Suprapubic skin (tissue), 4 donors: ENCODE measurements at regions not wholly inside any gene's neighbourhood (a gene's known extent, or its start where the extent isn't known, plus 50 kb on each side); places are given as distances from the start of the nearest gene placed in this dataset.
A peak's percentile ranks its signal among the peaks of the same experiment; 100 is the strongest.

Source experiments
- DNase-seq, 2 donors: peaks; one replicate each; pipeline ENCODE4 v3.0.0-alpha.2; 2019; ENCODE audit warnings: low spot score in 2 of 2
- H3K27ac ChIP-seq: fragments of 200-600 bp; sonication (generic); one replicate; pipeline ENCODE4 v1.5.1; 2019
- H3K27me3 ChIP-seq: fragments of 200-600 bp; sonication (generic); one replicate; pipeline ENCODE4 v1.5.1; 2019
- H3K36me3 ChIP-seq: fragments of 200-600 bp; sonication (generic); one replicate; pipeline ENCODE4 v1.5.1; 2019
- H3K4me1 ChIP-seq: fragments of 200-600 bp; sonication (generic); one replicate; pipeline ENCODE4 v1.5.1; 2019
- H3K4me3 ChIP-seq: fragments of 200-600 bp; sonication (generic); one replicate; pipeline ENCODE4 v1.5.1; 2019; ENCODE audit warnings: mild to moderate bottlenecking
- H3K9me3 ChIP-seq: fragments of 200-600 bp; sonication (generic); one replicate; pipeline ENCODE4 v1.5.1; 2019
- CTCF ChIP-seq, 2 donors: fragments of 200-600 bp in 1 of 2; fragments of 450-650 bp in 1 of 2; sonication (generic) in 1 of 2; IDR thresholded peaks; one replicate each; pipeline ENCODE4 v1.5.1; 2016 to 2019; ENCODE audit warnings: antibody characterized with exemption in 2 of 2, mild to moderate bottlenecking in 1 of 2, moderate library complexity in 1 of 2
- EP300 ChIP-seq: sonication (generic); formaldehyde crosslinking; IDR thresholded peaks from one replicate; pipeline ENCODE4 v1.6.1; 2017; ENCODE audit warnings: antibody characterized with exemption
- POLR2A ChIP-seq, 2 donors: fragments of 450-650 bp; IDR thresholded peaks; one replicate each; pipeline ENCODE4 v1.6.1; 2017; ENCODE audit warnings: antibody characterized with exemption in 2 of 2, mild to moderate bottlenecking in 2 of 2, moderate library complexity in 2 of 2
- POLR2AphosphoS5 ChIP-seq, 3 donors: sonication (generic); formaldehyde crosslinking; IDR thresholded peaks; one replicate each; pipeline ENCODE4 v1.6.1; 2017; ENCODE audit warnings: antibody characterized with exemption in 3 of 3
- WGBS: methylation state at CpG from one replicate; pipeline ENCODE4 v1.1.5; 2018; 5-methylcytosine and 5-hydroxymethylcytosine counted together

- no peak for TF ChIP-seq POLR2A (IDR thresholded peaks at IDR 0.05)
- TF ChIP-seq POLR2AphosphoS5 (IDR thresholded peaks at IDR 0.05), result no peak
- no peak for TF ChIP-seq CTCF (IDR thresholded peaks at IDR 0.05)
- TF ChIP-seq EP300, result no peak
- H3K9me3 ChIP-seq, result no peaks in the 10 kb centered on the region
- H3K4me1 ChIP-seq, result no peaks in the 10 kb centered on the region
- WGBS, result 52% methylated on average over 3 of the region's 8 CpGs
- DNase-seq, result peak in 1 of 2 donors; percentile 68
- H3K27ac ChIP-seq, result no peak overlapping the region
- H3K27me3 ChIP-seq, result peaks cover 44% of the 10 kb centered on the region
- no peak overlapping the region for H3K4me3 ChIP-seq
- H3K36me3 ChIP-seq, result no peaks in the 10 kb centered on the region
These were observed 104.3 kb upstream of the PRR20G start for GRCh38 chr3:127392156-127392490.

GRCh38 chr3:127391436-127392155 lies 103.8 kb upstream of the PRR20G start:
- no peak for DNase-seq
- Histone ChIP-seq H3K36me3 (no peaks in the 10 kb centered on the region), H3K4me1 (no peaks in the 10 kb centered on the region), H3K4me3 (no peak overlapping the region), H3K27me3 (peaks cover 47% of the 10 kb centered on the region), H3K27ac (no peak overlapping the region), H3K9me3 (no peaks in the 10 kb centered on the region)
- WGBS, result 70% methylated on average over 8 of the region's 14 CpGs
- TF ChIP-seq POLR2A (IDR thresholded peaks at IDR 0.05), result no peak
- TF ChIP-seq EP300, result no peak
- TF ChIP-seq CTCF (IDR thresholded peaks at IDR 0.05), result no peak
- TF ChIP-seq POLR2AphosphoS5 (IDR thresholded peaks at IDR 0.05), result no peak

- DNase-seq, result no peak
- Histone ChIP-seq H3K9me3 (no peaks in the 10 kb centered on the region), H3K27ac (no peak overlapping the region), H3K4me1 (no peaks in the 10 kb centered on the region), H3K36me3 (no peaks in the 10 kb centered on the region), H3K27me3 (peaks cover 48% of the 10 kb centered on the region), H3K4me3 (no peak overlapping the region)
- TF ChIP-seq POLR2AphosphoS5 (IDR thresholded peaks at IDR 0.05) (no peak), POLR2A (IDR thresholded peaks at IDR 0.05) (no peak), CTCF (IDR thresholded peaks at IDR 0.05) (no peak), EP300 (no peak)
- WGBS, result 48% methylated on average over 2 of the region's 15 CpGs
These were observed 102.6 kb upstream of the PRR20G start for GRCh38 chr3:127390365-127391025.

GRCh38 chr3:127389913-127390312 lies 102.1 kb upstream of the PRR20G start:
- no peak for DNase-seq
- Histone ChIP-seq H3K27me3 (peaks cover 48% of the 10 kb centered on the region), H3K4me1 (no peaks in the 10 kb centered on the region), H3K4me3 (no peak overlapping the region), H3K36me3 (no peaks in the 10 kb centered on the region), H3K27ac (no peak overlapping the region), H3K9me3 (no peaks in the 10 kb centered on the region)
- TF ChIP-seq EP300 (no peak), CTCF (IDR thresholded peaks at IDR 0.05) (no peak), POLR2AphosphoS5 (IDR thresholded peaks at IDR 0.05) (no peak), POLR2A (IDR thresholded peaks at IDR 0.05) (no peak)
- 84% methylated on average over 2 of the region's 2 CpGs for WGBS

- Histone ChIP-seq H3K4me1 (no peaks in the 10 kb centered on the region), H3K27ac (no peak overlapping the region), H3K36me3 (no peaks in the 10 kb centered on the region), H3K27me3 (peaks cover 48% of the 10 kb centered on the region), H3K9me3 (no peaks in the 10 kb centered on the region), H3K4me3 (no peak overlapping the region)
- no peak for DNase-seq
- WGBS, result 88% methylated on average over 7 of the region's 10 CpGs
- TF ChIP-seq EP300 (no peak), POLR2A (IDR thresholded peaks at IDR 0.05) (no peak), POLR2AphosphoS5 (IDR thresholded peaks at IDR 0.05) (no peak), CTCF (IDR thresholded peaks at IDR 0.05) (no peak)
These were observed 101.6 kb upstream of the PRR20G start for GRCh38 chr3:127389420-127389819.
